Kidney epithelial cell (primary cell): ENCODE measurements at regions not wholly inside any gene's neighbourhood (a gene's known extent, or its start where the extent isn't known, plus 50 kb on each side); places are given as distances from the start of the nearest gene placed in this dataset.
A peak's percentile ranks its signal among the peaks of the same experiment; 100 is the strongest.

Experiments used
- DNase-seq: peaks from one replicate; pipeline ENCODE4 v3.0.0-alpha.2; 2010; ENCODE audit warnings: low read depth
- H3K27me3 ChIP-seq: 2 replicates; pipeline ENCODE4 v1.6.0; 2011; ENCODE audit warnings: low read length; ENCODE audit not compliant: control insufficient read depth, insufficient read depth
- H3K36me3 ChIP-seq: 2 replicates; pipeline ENCODE4 v1.5.1; 2011; ENCODE audit warnings: low read length; ENCODE audit not compliant: control insufficient read depth, insufficient read depth
- H3K4me3 ChIP-seq: 2 replicates; pipeline ENCODE4 v1.5.1; 2011; ENCODE audit warnings: low read depth, mild to moderate bottlenecking, control low read depth, low read length
- CTCF ChIP-seq: IDR thresholded peaks from 2 replicates; pipeline ENCODE4 v1.5.1; 2011; ENCODE audit warnings: mild to moderate bottlenecking, moderate library complexity, low read length, control low read depth, inconsistent platforms; ENCODE audit not compliant: insufficient read depth, poor library complexity, severe bottlenecking

DNA sequence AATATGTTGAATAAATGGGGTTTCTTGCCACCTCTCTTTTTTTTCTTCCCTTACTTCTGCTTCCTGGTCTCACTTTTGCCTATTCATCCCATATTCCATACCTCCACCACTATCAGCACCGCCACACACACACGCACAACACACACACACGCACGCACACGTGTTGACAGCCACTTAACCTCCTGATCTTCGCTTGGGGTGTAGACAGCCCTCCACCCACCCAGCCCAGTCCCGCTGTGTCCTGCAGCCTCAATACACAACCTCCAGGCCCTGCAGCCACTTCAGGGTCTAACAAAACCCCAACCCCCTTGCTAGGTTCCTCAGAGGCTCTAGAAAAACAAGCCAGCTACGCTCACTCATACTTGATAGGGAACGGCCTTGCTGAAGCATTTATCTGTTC is 72.3 kb downstream of the LINC00237 start:
- DNase-seq: no peak
- no peaks in the 10 kb centered on the region for H3K36me3 ChIP-seq

DNA sequence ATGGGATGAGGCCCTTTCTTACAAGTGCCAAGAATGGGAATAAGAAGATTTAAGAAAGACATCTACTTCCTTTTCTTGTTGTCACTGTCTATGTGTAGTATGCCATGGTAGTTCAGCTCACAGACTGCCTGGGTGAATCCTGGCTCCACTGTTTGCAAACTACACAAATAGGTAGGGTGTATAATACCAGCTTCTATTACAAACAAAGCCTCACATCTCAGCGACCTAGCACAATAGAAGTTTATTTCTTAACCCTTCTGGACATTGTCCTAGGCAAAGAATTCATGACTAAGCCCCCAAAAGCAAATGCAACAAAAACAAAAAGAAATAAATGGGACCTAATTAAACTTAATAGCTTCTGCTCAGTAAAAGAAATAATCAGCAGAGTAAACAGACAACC is 74.5 kb downstream of the LINC00237 start:
- Histone ChIP-seq H3K36me3 (no peaks in the 10 kb centered on the region), H3K4me3 (no peak overlapping the region), H3K27me3 (no peaks in the 10 kb centered on the region)
- DNase-seq: no peak
- no peak for TF ChIP-seq CTCF

More for the DNA sequence above, 72.3 kb downstream of the LINC00237 start:
- no peak overlapping the region for H3K4me3 ChIP-seq
- H3K27me3 ChIP-seq: no peaks in the 10 kb centered on the region
- TF ChIP-seq CTCF: no peak

GRCh38 chr20:21029341-21029740 is 76.8 kb downstream of the LINC00237 start:
- no peak for TF ChIP-seq CTCF
- Histone ChIP-seq H3K27me3 (no peaks in the 10 kb centered on the region), H3K4me3 (no peak overlapping the region), H3K36me3 (no peaks in the 10 kb centered on the region)
- no peak for DNase-seq

DNA sequence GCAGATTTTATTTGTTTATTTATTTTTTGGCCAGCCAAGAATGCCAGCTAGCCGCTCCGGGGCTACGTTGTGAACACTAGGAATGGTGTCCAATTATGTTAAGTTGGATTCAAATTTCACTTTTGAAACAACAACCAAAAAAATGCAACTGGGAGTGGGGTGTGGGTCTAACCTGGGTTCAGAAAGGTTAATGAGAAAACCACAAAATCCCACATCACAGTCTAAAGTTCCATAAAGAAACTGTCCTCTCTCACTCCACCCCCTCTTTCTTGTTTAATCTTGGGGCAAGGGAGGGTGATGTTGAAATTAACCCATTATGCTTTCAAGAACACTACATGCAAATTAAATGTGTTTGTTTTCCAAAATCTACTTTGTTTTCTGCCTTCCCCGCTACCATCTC is 77.2 kb downstream of the LINC00237 start:
- TF ChIP-seq CTCF: no peak
- Histone ChIP-seq H3K36me3 (no peaks in the 10 kb centered on the region), H3K4me3 (no peak overlapping the region), H3K27me3 (no peaks in the 10 kb centered on the region)
- no peak for DNase-seq

- Histone ChIP-seq H3K4me3 (no peak overlapping the region), H3K36me3 (no peaks in the 10 kb centered on the region), H3K27me3 (no peaks in the 10 kb centered on the region)
- no peak for TF ChIP-seq CTCF
- DNase-seq: no peak
Measured at GRCh38 chr20:21028436-21028835, 77.7 kb downstream of the LINC00237 start.

DNA sequence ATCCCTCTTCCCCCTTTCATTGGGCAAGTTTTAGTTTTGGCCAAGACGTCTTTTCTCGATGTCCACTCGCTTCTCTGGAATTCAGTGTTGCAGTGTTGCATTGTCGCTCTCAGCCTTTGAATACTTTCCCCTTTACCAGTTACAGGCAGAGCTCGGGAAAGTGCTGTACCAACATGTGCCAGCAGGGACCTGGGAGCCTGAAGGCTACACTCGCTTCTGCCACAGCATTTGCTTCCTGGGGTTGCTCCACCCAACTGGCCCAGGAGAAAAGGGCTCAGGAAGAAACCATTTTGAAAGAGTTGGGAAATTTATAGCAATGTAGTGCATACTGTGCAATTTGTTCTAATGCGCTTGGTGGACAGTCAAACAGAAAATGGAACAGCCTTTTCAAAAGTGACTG is 78.6 kb downstream of the LINC00237 start:
- TF ChIP-seq CTCF: peak; percentile 4
- DNase-seq: no peak
- Histone ChIP-seq H3K36me3 (no peaks in the 10 kb centered on the region), H3K4me3 (no peak overlapping the region), H3K27me3 (no peaks in the 10 kb centered on the region)
